ENCODE measurements at regions not wholly inside any gene's neighbourhood (a gene's known extent, or its start where the extent isn't known, plus 50 kb on each side); places are given as distances from the start of the nearest gene placed in this dataset.

DNA sequence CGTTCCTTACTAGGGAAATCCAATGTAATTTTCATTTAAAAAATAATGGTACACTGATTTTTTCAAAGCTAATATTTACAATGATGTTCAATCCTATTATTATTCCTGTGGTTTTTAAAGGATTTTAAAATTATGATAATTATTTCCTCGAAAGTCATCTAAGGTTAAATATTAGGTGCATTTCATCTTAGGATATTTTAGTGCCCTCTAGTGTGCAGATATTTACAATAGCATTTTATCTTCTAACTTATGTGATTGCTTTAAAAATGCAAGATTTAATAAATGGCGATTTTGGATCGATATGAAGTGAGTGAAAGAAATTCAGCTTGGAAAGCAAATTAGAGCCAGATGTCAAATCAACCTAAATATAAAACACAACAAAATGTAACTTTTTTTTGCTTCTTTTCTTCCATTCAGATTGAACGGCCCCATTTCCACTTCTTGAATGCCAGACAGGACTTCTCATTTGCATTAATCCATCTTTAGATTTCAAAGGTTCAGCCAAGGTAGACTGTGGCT is 293.5 kb downstream of the SLC6A15 start:
- H3K9ac ChIP-seq (ENCODE audit: low read depth, low read length, poor library complexity): no peak overlapping the region
- no peak overlapping the region for H2AFZ ChIP-seq (ENCODE audit: low read length)
- no peak overlapping the region for H2BK15ac ChIP-seq (ENCODE audit: low read length)
- no peak overlapping the region for H2BK12ac ChIP-seq (ENCODE audit: low read length)
- H4K8ac ChIP-seq (ENCODE audit: low read depth, low read length): no peak overlapping the region
- H3K18ac ChIP-seq (ENCODE audit: low read length): no peak overlapping the region
- no peak overlapping the region for H2BK5ac ChIP-seq (ENCODE audit: low read length)
- H3K27me3 ChIP-seq (ENCODE audit: control insufficient read depth in 3 of 3, insufficient read depth in 3 of 3, low read depth in 1 of 3, low read length in 3 of 3): no peaks in the 10 kb centered on the region
- no peak overlapping the region for H3K4me3 ChIP-seq (ENCODE audit: low read length in 2 of 2)
- WGBS, 2 donors (ENCODE audit: extremely low coverage in 2 of 2, insufficient read length in 2 of 2, insufficient replicate concordance in 1 of 2): no CpG with 5 or more reads among the region's 5 CpGs
- H3K27ac ChIP-seq (replicated peaks; ENCODE audit: low read length): no peak overlapping the region
- DNase-seq (ENCODE audit: low spot score): no peak
- H3K79me1 ChIP-seq (ENCODE audit: low read depth, low read length): no peaks in the 10 kb centered on the region
- no peak overlapping the region for H4K91ac ChIP-seq (ENCODE audit: low read depth, low read length, poor library complexity)
- no peak overlapping the region for H2BK120ac ChIP-seq (ENCODE audit: low read depth, low read length)
- H3K4me2 ChIP-seq (ENCODE audit: insufficient read depth, low read length, poor library complexity, severe bottlenecking): no peak overlapping the region
- H3K4ac ChIP-seq (ENCODE audit: low read length): no peak overlapping the region
- no peak overlapping the region for H3K14ac ChIP-seq (ENCODE audit: low read length)
- no peak overlapping the region for H3K23ac ChIP-seq (ENCODE audit: low read depth, low read length, poor library complexity)
- H3K4me1 ChIP-seq (ENCODE audit: control insufficient read depth in 2 of 2, insufficient read depth in 1 of 2, low read depth in 1 of 2, low read length in 2 of 2): no peaks in the 10 kb centered on the region
- H3K36me3 ChIP-seq (replicated peaks in 1 of 2; ENCODE audit: control insufficient read depth in 2 of 2, insufficient read depth in 2 of 2, low read length in 2 of 2): no peaks in the 10 kb centered on the region
- H3K9me3 ChIP-seq (replicated peaks in 1 of 2; ENCODE audit: control insufficient read depth in 2 of 2, insufficient read depth in 1 of 2, low read depth in 1 of 2, low read length in 2 of 2): no peaks in the 10 kb centered on the region
- no peak overlapping the region for H2AK5ac ChIP-seq (ENCODE audit: low read depth, low read length)

DNA sequence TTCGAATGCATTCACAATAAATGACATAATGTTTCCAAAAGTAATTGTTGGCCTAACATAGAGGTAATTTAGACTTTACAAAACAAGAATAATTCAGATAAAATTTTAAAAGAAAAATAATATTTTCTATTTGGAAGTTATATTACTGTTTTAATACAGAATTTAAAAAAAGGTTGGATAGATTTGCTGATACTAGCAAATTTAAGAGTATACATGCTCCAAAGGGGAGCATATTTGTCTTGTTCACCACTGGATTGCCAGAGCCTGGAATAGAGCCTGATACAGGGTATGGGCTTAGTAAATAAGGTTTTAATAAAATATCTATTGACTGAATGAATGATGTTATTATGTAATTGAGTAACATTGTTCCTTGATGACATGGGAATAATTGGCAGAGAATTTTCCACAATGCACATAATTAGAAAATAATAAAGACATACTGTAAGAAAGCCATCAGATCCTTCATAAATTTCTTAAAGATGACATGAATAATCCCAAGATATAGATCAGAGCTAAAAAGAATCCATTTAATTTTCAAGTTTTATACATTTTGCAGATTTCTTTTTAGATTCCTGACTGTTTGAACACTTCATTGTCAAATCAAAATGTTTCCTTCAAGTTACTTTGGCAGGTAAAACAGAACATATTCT is 305.3 kb downstream of the SLC6A15 start:
- H2AFZ ChIP-seq (ENCODE audit: low read length): no peak overlapping the region
- H3K4ac ChIP-seq (ENCODE audit: low read length): no peak overlapping the region
- H3K4me2 ChIP-seq (ENCODE audit: insufficient read depth, low read length, poor library complexity, severe bottlenecking): no peak overlapping the region
- H2BK15ac ChIP-seq (ENCODE audit: low read length): no peak overlapping the region
- H2BK120ac ChIP-seq (ENCODE audit: low read depth, low read length): no peak overlapping the region
- no peaks in the 10 kb centered on the region for H3K9me3 ChIP-seq (replicated peaks in 1 of 2; ENCODE audit: control insufficient read depth in 2 of 2, insufficient read depth in 1 of 2, low read depth in 1 of 2, low read length in 2 of 2)
- H3K9ac ChIP-seq (ENCODE audit: low read depth, low read length, poor library complexity): no peak overlapping the region
- H4K91ac ChIP-seq (ENCODE audit: low read depth, low read length, poor library complexity): no peak overlapping the region
- no peaks in the 10 kb centered on the region for H3K4me1 ChIP-seq (ENCODE audit: control insufficient read depth in 2 of 2, insufficient read depth in 1 of 2, low read depth in 1 of 2, low read length in 2 of 2)
- H3K36me3 ChIP-seq (replicated peaks in 1 of 2; ENCODE audit: control insufficient read depth in 2 of 2, insufficient read depth in 2 of 2, low read length in 2 of 2): no peaks in the 10 kb centered on the region
- no peak overlapping the region for H2BK12ac ChIP-seq (ENCODE audit: low read length)
- no peak overlapping the region for H3K23ac ChIP-seq (ENCODE audit: low read depth, low read length, poor library complexity)
- no peak overlapping the region for H3K27ac ChIP-seq (replicated peaks; ENCODE audit: low read length)
- no peak overlapping the region for H2BK5ac ChIP-seq (ENCODE audit: low read length)
- no peak overlapping the region for H3K18ac ChIP-seq (ENCODE audit: low read length)
- DNase-seq (ENCODE audit: low spot score): no peak
- no peaks in the 10 kb centered on the region for H3K27me3 ChIP-seq (ENCODE audit: control insufficient read depth in 3 of 3, insufficient read depth in 3 of 3, low read depth in 1 of 3, low read length in 3 of 3)
- H3K79me1 ChIP-seq (ENCODE audit: low read depth, low read length): no peaks in the 10 kb centered on the region
- no peak overlapping the region for H4K8ac ChIP-seq (ENCODE audit: low read depth, low read length)
- no peak overlapping the region for H2AK5ac ChIP-seq (ENCODE audit: low read depth, low read length)
- no peak overlapping the region for H3K14ac ChIP-seq (ENCODE audit: low read length)
- WGBS, 2 donors (ENCODE audit: extremely low coverage in 2 of 2, insufficient read length in 2 of 2, insufficient replicate concordance in 1 of 2): no CpG with 5 or more reads among the region's 1 CpG
- no peak overlapping the region for H3K4me3 ChIP-seq (ENCODE audit: low read length in 2 of 2)

DNA sequence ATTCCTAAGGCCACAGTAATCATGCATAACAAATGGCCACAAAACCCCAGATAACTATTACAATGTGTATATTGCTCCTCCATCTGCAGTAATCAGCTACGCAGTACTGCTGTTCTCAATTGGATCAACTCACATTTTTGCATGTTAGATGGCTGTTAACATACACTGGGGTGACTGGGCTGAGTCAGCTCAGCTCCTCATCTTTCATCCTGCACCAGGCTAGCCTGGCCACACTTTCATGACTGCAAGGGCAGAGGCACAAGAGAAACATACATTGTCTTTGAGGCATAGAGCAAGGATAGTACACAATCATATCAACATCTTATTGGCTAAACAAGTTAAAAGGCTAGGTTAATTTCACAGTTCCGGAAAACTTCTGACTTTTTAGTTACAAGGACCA is 306.6 kb downstream of the SLC6A15 start:
- Histone ChIP-seq H2BK120ac (ENCODE audit: low read depth, low read length) (no peak overlapping the region), H3K27ac (replicated peaks; ENCODE audit: low read length) (no peak overlapping the region), H3K4me1 (ENCODE audit: control insufficient read depth in 2 of 2, insufficient read depth in 1 of 2, low read depth in 1 of 2, low read length in 2 of 2) (no peaks in the 10 kb centered on the region), H3K79me1 (ENCODE audit: low read depth, low read length) (no peaks in the 10 kb centered on the region), H3K14ac (ENCODE audit: low read length) (no peak overlapping the region), H2AK5ac (ENCODE audit: low read depth, low read length) (no peak overlapping the region), H3K18ac (ENCODE audit: low read length) (no peak overlapping the region), H3K4ac (ENCODE audit: low read length) (no peak overlapping the region), H3K9me3 (replicated peaks in 1 of 2; ENCODE audit: control insufficient read depth in 2 of 2, insufficient read depth in 1 of 2, low read depth in 1 of 2, low read length in 2 of 2) (no peaks in the 10 kb centered on the region), H3K23ac (ENCODE audit: low read depth, low read length, poor library complexity) (no peak overlapping the region), H3K4me2 (ENCODE audit: insufficient read depth, low read length, poor library complexity, severe bottlenecking) (no peak overlapping the region), H2BK5ac (ENCODE audit: low read length) (no peak overlapping the region), H4K91ac (ENCODE audit: low read depth, low read length, poor library complexity) (no peak overlapping the region), H3K36me3 (replicated peaks in 1 of 2; ENCODE audit: control insufficient read depth in 2 of 2, insufficient read depth in 2 of 2, low read length in 2 of 2) (no peaks in the 10 kb centered on the region), H4K8ac (ENCODE audit: low read depth, low read length) (no peak overlapping the region), H2BK12ac (ENCODE audit: low read length) (no peak overlapping the region), H3K27me3 (ENCODE audit: control insufficient read depth in 3 of 3, insufficient read depth in 3 of 3, low read depth in 1 of 3, low read length in 3 of 3) (no peaks in the 10 kb centered on the region), H2AFZ (ENCODE audit: low read length) (peak overlapping the region; percentile 54), H3K4me3 (ENCODE audit: low read length in 2 of 2) (no peak overlapping the region), H3K9ac (ENCODE audit: low read depth, low read length, poor library complexity) (no peak overlapping the region), H2BK15ac (ENCODE audit: low read length) (no peak overlapping the region)
- WGBS, 2 donors (ENCODE audit: extremely low coverage in 2 of 2, insufficient read length in 2 of 2, insufficient replicate concordance in 1 of 2): no CpG with 5 or more reads among the region's 2 CpGs
- no peak for DNase-seq (ENCODE audit: low spot score)

DNA sequence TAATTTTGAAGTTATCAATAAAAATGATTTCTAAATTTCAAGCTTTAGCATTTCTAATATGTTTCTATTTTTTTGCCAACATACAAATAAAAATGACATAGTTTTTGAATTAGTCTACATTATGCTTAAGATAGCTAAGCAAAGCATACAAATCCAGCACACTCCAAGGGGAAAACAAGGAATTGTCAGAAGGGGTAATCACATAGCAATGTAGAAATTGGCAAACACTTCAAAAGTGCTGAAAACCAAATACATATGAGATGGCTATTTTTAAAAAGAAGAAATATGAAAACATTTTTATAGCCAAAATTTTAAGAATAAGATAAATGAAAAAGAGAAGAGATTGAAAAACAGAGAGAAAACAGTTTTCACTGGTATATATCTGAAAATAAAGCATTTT is 308.0 kb downstream of the SLC6A15 start:
- no peaks in the 10 kb centered on the region for H3K9me3 ChIP-seq (replicated peaks in 1 of 2; ENCODE audit: control insufficient read depth in 2 of 2, insufficient read depth in 1 of 2, low read depth in 1 of 2, low read length in 2 of 2)
- peaks cover 0 to 1% of the 10 kb centered on the region in 2 donors for H3K4me1 ChIP-seq (ENCODE audit: control insufficient read depth in 2 of 2, insufficient read depth in 1 of 2, low read depth in 1 of 2, low read length in 2 of 2)
- no peak overlapping the region for H4K8ac ChIP-seq (ENCODE audit: low read depth, low read length)
- no peak overlapping the region for H3K23ac ChIP-seq (ENCODE audit: low read depth, low read length, poor library complexity)
- H3K4me3 ChIP-seq (ENCODE audit: low read length in 2 of 2): no peak overlapping the region
- H3K79me1 ChIP-seq (ENCODE audit: low read depth, low read length): no peaks in the 10 kb centered on the region
- H3K27me3 ChIP-seq (ENCODE audit: control insufficient read depth in 3 of 3, insufficient read depth in 3 of 3, low read depth in 1 of 3, low read length in 3 of 3): no peaks in the 10 kb centered on the region
- H2AFZ ChIP-seq (ENCODE audit: low read length): no peak overlapping the region
- no peak overlapping the region for H2BK12ac ChIP-seq (ENCODE audit: low read length)
- H3K18ac ChIP-seq (ENCODE audit: low read length): no peak overlapping the region
- H3K36me3 ChIP-seq (replicated peaks in 1 of 2; ENCODE audit: control insufficient read depth in 2 of 2, insufficient read depth in 2 of 2, low read length in 2 of 2): no peaks in the 10 kb centered on the region
- no peak overlapping the region for H2AK5ac ChIP-seq (ENCODE audit: low read depth, low read length)
- H3K14ac ChIP-seq (ENCODE audit: low read length): no peak overlapping the region
- no peak for DNase-seq (ENCODE audit: low spot score)
- no peak overlapping the region for H3K9ac ChIP-seq (ENCODE audit: low read depth, low read length, poor library complexity)
- no peak overlapping the region for H3K4ac ChIP-seq (ENCODE audit: low read length)
- H2BK15ac ChIP-seq (ENCODE audit: low read length): no peak overlapping the region
- no peak overlapping the region for H2BK5ac ChIP-seq (ENCODE audit: low read length)
- H3K4me2 ChIP-seq (ENCODE audit: insufficient read depth, low read length, poor library complexity, severe bottlenecking): no peak overlapping the region
- no peak overlapping the region for H2BK120ac ChIP-seq (ENCODE audit: low read depth, low read length)
- no peak overlapping the region for H3K27ac ChIP-seq (replicated peaks; ENCODE audit: low read length)
- H4K91ac ChIP-seq (ENCODE audit: low read depth, low read length, poor library complexity): no peak overlapping the region

Data from neuronal stem cell (in vitro differentiated cells).